HG03280 (cell line): ENCODE measurements at regions not wholly inside any gene's neighbourhood (a gene's known extent, or its start where the extent isn't known, plus 50 kb on each side); places are given as distances from the start of the nearest gene placed in this dataset.

Experiments
- ATAC-seq: cut with Tn5 transposase; IDR thresholded peaks from one replicate; pipeline ENCODE4 v1.9.1; 2021; ENCODE audit warnings: mild to moderate bottlenecking, moderate library complexity; ENCODE audit not compliant: unreplicated experiment

GRCh38 chr9:117488659-117489058 lies 73.8 kb upstream of the ASTN2 start:
- ATAC-seq, result no peak

GRCh38 chr9:117487555-117488175 lies 72.8 kb upstream of the ASTN2 start:
- peak; percentile 98 for ATAC-seq

- no peak for ATAC-seq
These were observed 71.6 kb upstream of the ASTN2 start for GRCh38 chr9:117486426-117486825.

GRCh38 chr9:117485176-117485575 lies 70.3 kb upstream of the ASTN2 start:
- no peak for ATAC-seq

- ATAC-seq, result no peak
These were observed 65.9 kb upstream of the ASTN2 start for GRCh38 chr9:117480729-117481128.

- no peak for ATAC-seq
These were observed 65.4 kb upstream of the ASTN2 start for GRCh38 chr9:117480253-117480652.

- ATAC-seq, result no peak
These were observed 58.4 kb upstream of the ASTN2 start for GRCh38 chr9:117473293-117473692.

- ATAC-seq, result no peak
These were observed 56.0 kb upstream of the ASTN2 start for GRCh38 chr9:117470902-117471301.

- no peak for ATAC-seq
These were observed 55.6 kb upstream of the ASTN2 start for GRCh38 chr9:117470455-117470854.

GRCh38 chr9:117466111-117466510 lies 51.3 kb upstream of the ASTN2 start:
- no peak for ATAC-seq

- ATAC-seq, result no peak
These were observed 50.8 kb upstream of the ASTN2 start for GRCh38 chr9:117465706-117466105.

- no peak for ATAC-seq
These were observed 50.2 kb upstream of the ASTN2 start for GRCh38 chr9:117464941-117465616.
